ENCODE measurements at regions not wholly inside any gene's neighbourhood (a gene's known extent, or its start where the extent isn't known, plus 50 kb on each side); places are given as distances from the start of the nearest gene placed in this dataset.

DNA sequence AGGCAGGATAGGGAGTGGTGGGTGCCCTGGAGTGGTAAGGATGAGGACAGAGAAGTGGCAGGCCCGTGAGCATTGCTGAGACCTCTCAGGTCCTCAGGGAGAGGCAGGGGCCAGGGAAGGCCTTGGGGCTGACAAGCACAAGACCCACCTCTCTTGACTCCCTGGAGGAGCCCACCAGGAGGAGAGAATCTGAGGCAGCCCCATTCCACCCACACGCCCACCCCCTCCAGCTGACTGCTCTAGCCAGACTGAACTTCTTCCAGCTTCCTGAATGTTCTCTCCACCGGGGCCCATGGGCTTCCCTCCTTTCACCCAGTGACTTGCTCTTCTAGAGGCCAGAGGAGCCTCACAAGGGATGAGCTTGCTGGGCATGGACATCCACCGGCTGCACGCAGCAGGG is 1403.0 kb downstream of the BRD1 start:
- TF ChIP-seq, protein P1, sequence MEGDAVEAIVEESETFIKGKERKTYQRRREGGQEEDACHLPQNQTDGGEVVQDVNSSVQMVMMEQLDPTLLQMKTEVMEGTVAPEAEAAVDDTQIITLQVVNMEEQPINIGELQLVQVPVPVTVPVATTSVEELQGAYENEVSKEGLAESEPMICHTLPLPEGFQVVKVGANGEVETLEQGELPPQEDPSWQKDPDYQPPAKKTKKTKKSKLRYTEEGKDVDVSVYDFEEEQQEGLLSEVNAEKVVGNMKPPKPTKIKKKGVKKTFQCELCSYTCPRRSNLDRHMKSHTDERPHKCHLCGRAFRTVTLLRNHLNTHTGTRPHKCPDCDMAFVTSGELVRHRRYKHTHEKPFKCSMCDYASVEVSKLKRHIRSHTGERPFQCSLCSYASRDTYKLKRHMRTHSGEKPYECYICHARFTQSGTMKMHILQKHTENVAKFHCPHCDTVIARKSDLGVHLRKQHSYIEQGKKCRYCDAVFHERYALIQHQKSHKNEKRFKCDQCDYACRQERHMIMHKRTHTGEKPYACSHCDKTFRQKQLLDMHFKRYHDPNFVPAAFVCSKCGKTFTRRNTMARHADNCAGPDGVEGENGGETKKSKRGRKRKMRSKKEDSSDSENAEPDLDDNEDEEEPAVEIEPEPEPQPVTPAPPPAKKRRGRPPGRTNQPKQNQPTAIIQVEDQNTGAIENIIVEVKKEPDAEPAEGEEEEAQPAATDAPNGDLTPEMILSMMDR (IDR thresholded peaks at IDR 0.05; ENCODE audit: insufficient read depth, missing control alignments), result no peak
- DNase-seq (ENCODE audit: insufficient read length, low spot score) (no peak), FAIRE-seq (no peak)

DNA sequence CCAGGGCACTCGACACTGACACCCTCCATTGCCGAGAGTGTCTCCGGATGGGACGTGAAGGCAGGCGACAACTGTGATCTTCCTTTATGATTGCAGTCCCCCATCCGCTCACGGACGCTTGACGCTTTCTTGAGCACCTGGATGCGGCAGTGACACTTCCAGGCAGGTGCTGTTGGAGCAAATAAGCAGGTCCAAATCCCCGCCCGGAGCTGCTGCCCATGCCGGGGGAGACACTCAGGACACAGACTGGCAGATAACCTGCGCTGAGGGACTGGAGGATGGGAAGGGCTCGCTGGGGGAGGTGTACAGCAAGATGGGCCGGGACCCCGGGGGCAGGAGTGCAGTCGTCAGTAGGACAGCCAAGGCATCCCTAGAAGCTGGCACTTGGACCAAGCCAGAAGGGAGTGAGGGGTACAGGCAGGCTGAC is 1403.5 kb downstream of the BRD1 start:
- TF ChIP-seq, protein P1 (IDR thresholded peaks at IDR 0.05; ENCODE audit: insufficient read depth, missing control alignments), result no peak
- FAIRE-seq, result no peak
- no peak for DNase-seq (ENCODE audit: insufficient read length, low spot score)

DNA sequence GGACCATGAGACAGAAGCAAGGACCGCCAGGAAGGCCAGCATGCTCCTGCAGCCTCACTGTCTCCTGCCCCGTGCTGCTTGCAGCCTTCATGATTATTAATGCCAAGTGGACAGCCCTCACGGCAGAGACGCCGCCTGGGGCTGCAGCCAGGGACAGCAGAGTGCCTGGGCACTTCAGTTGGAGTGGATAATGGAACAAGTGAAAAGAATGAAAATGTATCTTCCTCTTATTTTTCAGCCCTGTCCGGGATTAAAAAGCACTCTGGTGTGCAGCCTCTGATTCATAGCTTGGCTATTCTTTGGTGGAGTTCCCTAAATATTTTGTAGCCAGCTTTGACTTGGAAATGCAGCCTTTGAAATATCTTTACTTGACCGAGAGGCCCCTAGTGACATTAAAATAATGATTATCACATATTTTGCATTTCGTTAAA is 1404.2 kb downstream of the BRD1 start:
- TF ChIP-seq, protein P1 (IDR thresholded peaks at IDR 0.05; ENCODE audit: insufficient read depth, missing control alignments), result no peak
- no peak for DNase-seq (ENCODE audit: insufficient read length, low spot score)
- no peak for FAIRE-seq

DNA sequence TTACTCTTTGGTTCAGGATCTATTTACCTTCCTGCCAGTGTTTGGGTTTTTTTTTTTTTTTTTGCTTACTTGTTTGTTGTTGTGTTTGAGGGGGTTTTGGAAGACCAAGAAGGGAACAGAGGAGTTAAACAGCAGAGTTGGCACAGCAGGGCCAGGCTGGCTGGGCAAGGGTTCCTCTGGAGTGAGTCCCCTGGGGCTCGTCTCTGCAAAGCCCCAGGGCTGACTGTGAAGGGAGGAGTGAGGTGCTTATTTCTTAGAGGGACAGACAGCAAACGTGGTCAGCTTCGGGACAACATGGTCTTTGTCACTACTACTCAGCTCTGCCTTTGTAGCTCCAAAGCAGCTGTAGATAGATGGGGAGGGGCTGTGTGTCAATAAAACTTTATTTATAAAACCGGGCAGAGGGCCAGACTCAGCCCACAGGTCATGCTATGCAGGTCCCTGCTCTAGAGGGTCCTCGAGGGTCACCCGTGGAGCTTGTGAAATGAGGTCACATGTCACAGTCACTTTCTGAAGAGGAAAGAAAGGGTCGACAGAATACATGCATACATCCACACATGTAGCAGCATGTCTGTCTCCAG is 1404.7 kb downstream of the BRD1 start:
- TF ChIP-seq, protein P1 (IDR thresholded peaks at IDR 0.05; ENCODE audit: insufficient read depth, missing control alignments), result no peak
- no peak for DNase-seq (ENCODE audit: insufficient read length, low spot score)
- FAIRE-seq, result no peak

DNA sequence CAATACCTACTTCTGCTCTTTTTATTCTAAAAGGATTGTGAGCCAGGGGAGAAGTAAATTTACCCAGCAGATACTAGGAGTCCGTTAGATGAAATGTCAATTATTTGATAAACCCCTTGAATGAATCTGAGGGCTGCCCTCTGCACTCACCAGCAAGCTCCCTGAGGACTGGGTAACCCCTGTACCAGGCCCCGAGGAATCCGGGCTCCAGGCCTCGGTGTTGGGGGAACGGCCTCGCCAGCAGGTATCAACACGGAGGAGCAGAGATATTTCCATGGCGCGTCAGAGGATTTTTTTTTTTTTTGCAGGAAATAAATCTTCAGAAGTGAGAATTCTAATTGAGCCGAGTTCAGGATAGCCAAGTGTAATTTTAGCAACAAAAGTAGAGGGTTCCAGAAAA is 1408.8 kb downstream of the BRD1 start:
- DNase-seq (ENCODE audit: insufficient read length, low spot score), result no peak
- FAIRE-seq, result no peak
- TF ChIP-seq, protein P1 (IDR thresholded peaks at IDR 0.05; ENCODE audit: insufficient read depth, missing control alignments), result no peak

DNA sequence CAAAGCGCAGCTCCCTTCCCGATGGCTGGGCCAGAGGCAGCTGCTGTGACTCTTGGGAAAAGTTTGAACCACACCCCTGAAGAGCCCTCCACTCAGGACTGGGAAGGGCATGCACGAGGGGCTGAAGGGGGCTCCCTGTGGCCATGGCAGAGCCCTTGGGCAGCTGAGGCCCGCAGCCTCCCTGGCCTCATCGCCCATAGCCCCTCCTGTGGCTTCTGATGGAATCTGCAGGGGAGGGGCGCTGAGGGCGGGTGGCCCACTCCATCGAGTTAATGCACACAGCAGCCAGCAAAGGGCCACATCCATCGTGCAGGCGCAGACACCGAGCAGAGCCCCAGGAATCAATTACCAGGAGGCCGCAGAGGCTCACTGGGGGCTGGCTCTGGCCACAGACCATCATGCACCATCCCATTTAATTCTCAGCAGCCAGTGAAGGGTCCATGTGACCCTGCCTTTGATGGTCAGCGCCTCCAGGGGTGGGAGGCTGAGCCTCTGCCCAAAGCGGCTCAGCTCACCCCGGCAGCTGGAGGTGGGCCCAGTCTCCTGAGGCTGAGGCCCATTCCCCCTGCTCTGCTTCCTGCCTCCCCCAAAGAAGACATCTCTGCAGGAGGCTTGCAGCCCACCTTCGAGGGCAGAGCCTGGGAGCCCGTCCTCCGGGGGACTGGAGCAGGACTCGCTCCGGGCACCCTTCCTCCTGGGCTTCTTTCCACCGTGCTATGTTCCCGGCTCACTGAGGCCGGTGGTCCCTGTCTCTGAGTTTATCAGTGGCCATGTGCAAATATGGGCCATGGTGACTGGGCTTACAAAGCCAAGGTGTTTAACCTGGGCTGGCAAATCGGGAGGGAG is 1410.2 kb downstream of the BRD1 start:
- FAIRE-seq (no peak), DNase-seq (ENCODE audit: insufficient read length, low spot score) (no peak)

More for the DNA sequence above, 1410.2 kb downstream of the BRD1 start:
- TF ChIP-seq, protein P1 (IDR thresholded peaks at IDR 0.05; ENCODE audit: insufficient read depth, missing control alignments), result no peak

All from D721Med (cell line).